ENCODE measurements at regions not wholly inside any gene's neighbourhood (a gene's known extent, or its start where the extent isn't known, plus 50 kb on each side); places are given as distances from the start of the nearest gene placed in this dataset.
A peak's percentile ranks its signal among the peaks of the same experiment; 100 is the strongest.

GRCh38 chr6:168369786-168370185 lies 50.2 kb upstream of the DACT2 start:
- 73% methylated on average over 13 of the region's 13 CpGs for WGBS
- no peak overlapping the region for H3K27ac ChIP-seq
- H3K4me3 ChIP-seq: no peak overlapping the region

DNA sequence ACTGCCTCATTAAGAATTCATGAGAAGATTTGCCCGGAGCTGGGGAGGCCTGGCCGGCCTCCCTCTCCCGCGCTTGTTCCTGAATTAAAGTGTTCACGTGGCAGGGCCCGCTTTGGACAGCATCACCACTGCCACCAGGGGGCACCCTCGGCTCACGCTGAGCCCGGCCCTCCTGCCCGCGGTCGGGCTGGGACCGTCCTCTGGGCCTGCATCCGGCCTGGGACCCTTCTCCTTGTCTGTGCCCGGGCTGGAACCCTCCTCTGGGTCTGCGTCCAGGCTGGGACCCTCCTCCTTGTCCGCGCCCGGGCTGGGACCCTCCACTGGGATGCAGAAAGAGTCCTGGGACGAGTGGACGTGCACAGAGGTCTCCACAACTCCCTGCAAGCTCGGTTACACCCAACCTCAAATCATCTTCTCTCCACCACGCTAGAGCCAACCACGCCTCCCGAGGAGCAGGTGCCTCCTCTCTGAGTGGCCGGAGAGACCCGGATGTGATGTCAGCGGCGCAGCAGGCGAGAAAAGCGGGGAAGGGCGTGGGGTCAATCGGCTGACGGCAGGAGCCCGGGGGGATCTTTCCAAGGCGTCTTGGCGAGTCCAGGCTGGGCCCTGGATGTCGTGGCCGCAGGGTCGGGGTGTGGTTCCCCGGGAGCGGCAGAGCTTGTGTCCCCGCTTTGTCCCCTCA lies 50.9 kb upstream of the DACT2 start:
- no peak overlapping the region for H3K27ac ChIP-seq
- H3K4me3 ChIP-seq: no peak overlapping the region
- 74% methylated on average over 31 of the region's 43 CpGs for WGBS
- TF ChIP-seq EP300 (IDR thresholded peaks at IDR 0.05): no peak
- TF ChIP-seq, protein P1, sequence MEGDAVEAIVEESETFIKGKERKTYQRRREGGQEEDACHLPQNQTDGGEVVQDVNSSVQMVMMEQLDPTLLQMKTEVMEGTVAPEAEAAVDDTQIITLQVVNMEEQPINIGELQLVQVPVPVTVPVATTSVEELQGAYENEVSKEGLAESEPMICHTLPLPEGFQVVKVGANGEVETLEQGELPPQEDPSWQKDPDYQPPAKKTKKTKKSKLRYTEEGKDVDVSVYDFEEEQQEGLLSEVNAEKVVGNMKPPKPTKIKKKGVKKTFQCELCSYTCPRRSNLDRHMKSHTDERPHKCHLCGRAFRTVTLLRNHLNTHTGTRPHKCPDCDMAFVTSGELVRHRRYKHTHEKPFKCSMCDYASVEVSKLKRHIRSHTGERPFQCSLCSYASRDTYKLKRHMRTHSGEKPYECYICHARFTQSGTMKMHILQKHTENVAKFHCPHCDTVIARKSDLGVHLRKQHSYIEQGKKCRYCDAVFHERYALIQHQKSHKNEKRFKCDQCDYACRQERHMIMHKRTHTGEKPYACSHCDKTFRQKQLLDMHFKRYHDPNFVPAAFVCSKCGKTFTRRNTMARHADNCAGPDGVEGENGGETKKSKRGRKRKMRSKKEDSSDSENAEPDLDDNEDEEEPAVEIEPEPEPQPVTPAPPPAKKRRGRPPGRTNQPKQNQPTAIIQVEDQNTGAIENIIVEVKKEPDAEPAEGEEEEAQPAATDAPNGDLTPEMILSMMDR (IDR thresholded peaks at IDR 0.05): peak; percentile 80 to 85
- no peaks in the 10 kb centered on the region for H3K4me1 ChIP-seq
- no peaks in the 10 kb centered on the region for H3K9me3 ChIP-seq
- H3K36me3 ChIP-seq: no peaks in the 10 kb centered on the region
- peak; percentile 80 to 82 for DNase-seq (ENCODE audit: low spot score in 2 of 2)
- H3K27me3 ChIP-seq: peaks cover 8% of the 10 kb centered on the region

More at GRCh38 chr6:168369786-168370185, 50.2 kb upstream of the DACT2 start:
- TF ChIP-seq EP300 (IDR thresholded peaks at IDR 0.05) (no peak), POLR2A (IDR thresholded peaks at IDR 0.05) (no peak), POLR2AphosphoS5 (IDR thresholded peaks at IDR 0.05) (no peak)
- TF ChIP-seq, protein P1 (IDR thresholded peaks at IDR 0.05): no peak
- Histone ChIP-seq H3K9me3 (no peaks in the 10 kb centered on the region), H3K36me3 (no peaks in the 10 kb centered on the region), H3K4me1 (no peaks in the 10 kb centered on the region), H3K27me3 (peaks cover 8% of the 10 kb centered on the region)
- peak; percentile 22 to 41 for DNase-seq (ENCODE audit: low spot score in 2 of 2)

DNA sequence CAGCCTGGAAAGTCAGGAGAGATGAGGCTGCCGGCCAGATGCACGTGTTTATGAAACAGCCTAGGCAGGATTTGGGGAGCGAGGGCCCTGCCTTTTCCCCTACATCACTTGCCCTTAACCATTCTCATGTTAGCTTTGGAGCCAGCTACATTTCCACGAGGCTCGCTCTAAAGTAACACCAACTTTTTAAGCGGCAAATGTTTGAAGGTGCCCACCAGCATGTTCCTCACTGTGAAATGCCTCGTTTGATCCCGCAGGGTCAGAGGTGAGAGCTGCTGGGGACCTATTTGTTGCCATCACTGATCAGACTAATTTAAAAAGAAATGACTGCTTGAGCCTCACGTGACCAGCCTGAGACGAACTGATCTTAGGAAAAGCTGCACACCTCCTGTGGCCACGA lies 51.6 kb upstream of the DACT2 start:
- H3K27ac ChIP-seq: no peak overlapping the region
- no peak overlapping the region for H3K4me3 ChIP-seq
- no peaks in the 10 kb centered on the region for H3K4me1 ChIP-seq
- H3K27me3 ChIP-seq: peaks cover 8% of the 10 kb centered on the region
- peak; percentile 26 to 30 for DNase-seq (ENCODE audit: low spot score in 2 of 2)
- 90% methylated on average over 11 of the region's 11 CpGs for WGBS
- H3K36me3 ChIP-seq: no peaks in the 10 kb centered on the region
- TF ChIP-seq, protein P1 (IDR thresholded peaks at IDR 0.05): no peak
- TF ChIP-seq EP300 (IDR thresholded peaks at IDR 0.05) (no peak), POLR2AphosphoS5 (IDR thresholded peaks at IDR 0.05) (no peak), POLR2A (IDR thresholded peaks at IDR 0.05) (no peak)
- no peaks in the 10 kb centered on the region for H3K9me3 ChIP-seq

DNA sequence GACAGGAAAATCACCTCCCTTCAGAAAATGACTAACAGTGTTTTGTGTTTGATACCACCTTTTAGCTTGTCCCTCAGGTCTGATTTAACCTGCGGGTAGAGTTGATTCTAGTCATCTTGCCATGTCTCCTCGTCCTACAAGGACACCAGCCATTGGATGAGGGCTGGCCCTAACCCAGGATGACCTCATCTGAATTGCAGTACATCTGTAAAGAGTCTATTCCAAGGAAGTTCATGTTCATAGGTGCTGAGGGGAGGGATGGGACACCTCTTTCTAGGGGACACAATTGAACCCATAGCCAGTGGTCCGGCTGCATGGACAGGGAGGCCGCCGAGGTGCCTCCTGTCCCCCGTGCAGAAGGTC lies 52.0 kb upstream of the DACT2 start:
- DNase-seq (ENCODE audit: low spot score in 2 of 2): no peak
- Histone ChIP-seq H3K27ac (no peak overlapping the region), H3K36me3 (no peaks in the 10 kb centered on the region), H3K4me1 (peaks cover 2% of the 10 kb centered on the region), H3K27me3 (peaks cover 8% of the 10 kb centered on the region), H3K9me3 (no peaks in the 10 kb centered on the region), H3K4me3 (no peak overlapping the region)
- WGBS: 97% methylated on average over 6 of the region's 6 CpGs
- TF ChIP-seq EP300 (IDR thresholded peaks at IDR 0.05) (no peak), POLR2A (IDR thresholded peaks at IDR 0.05) (no peak), POLR2AphosphoS5 (IDR thresholded peaks at IDR 0.05) (no peak)
- TF ChIP-seq, protein P1 (IDR thresholded peaks at IDR 0.05): no peak

- peaks cover 8% of the 10 kb centered on the region for H3K27me3 ChIP-seq
- no peak overlapping the region for H3K4me3 ChIP-seq
- 97% methylated on average over 11 of the region's 21 CpGs for WGBS
- peak; percentile 44 to 64 for DNase-seq (ENCODE audit: low spot score in 2 of 2)
- no peak for TF ChIP-seq POLR2A (IDR thresholded peaks at IDR 0.05)
- no peak for TF ChIP-seq POLR2AphosphoS5 (IDR thresholded peaks at IDR 0.05)
- TF ChIP-seq EP300 (IDR thresholded peaks at IDR 0.05): no peak
- TF ChIP-seq, protein P1 (IDR thresholded peaks at IDR 0.05): no peak
- no peaks in the 10 kb centered on the region for H3K36me3 ChIP-seq
- no peak overlapping the region for H3K27ac ChIP-seq
- H3K4me1 ChIP-seq: peaks cover 7% of the 10 kb centered on the region
- H3K9me3 ChIP-seq: no peaks in the 10 kb centered on the region
Measured at GRCh38 chr6:168371981-168372711, 52.6 kb upstream of the DACT2 start.
